ENCODE measurements at regions not wholly inside any gene's neighbourhood (a gene's known extent, or its start where the extent isn't known, plus 50 kb on each side); places are given as distances from the start of the nearest gene placed in this dataset.

DNA sequence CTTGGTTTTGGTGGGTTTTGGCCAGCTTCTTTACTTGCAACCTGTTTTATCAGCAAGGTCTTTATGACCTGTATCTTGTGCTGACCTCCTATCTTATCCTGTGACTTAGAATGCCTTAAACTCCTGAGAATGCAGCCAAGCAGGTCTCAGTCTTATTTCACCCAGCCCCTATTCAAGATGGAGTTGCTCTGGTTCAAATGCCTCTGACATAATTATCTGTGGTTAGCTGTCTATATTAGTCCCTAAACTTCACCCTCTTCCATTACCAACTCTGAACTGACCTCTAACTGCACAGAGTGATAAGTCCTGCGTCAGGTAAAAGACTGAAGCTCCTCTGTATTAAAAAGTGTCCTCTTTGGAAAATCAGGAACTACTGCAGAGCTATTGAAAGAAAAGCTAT, 61.9 kb upstream of the CD96 start:
- DNase-seq = no peak

- DNase-seq = no peak
Measured at GRCh38 chr3:111481551-111481950, 60.4 kb upstream of the CD96 start.

- no peak for DNase-seq
Measured at GRCh38 chr3:111482574-111482973, 59.4 kb upstream of the CD96 start.

DNA sequence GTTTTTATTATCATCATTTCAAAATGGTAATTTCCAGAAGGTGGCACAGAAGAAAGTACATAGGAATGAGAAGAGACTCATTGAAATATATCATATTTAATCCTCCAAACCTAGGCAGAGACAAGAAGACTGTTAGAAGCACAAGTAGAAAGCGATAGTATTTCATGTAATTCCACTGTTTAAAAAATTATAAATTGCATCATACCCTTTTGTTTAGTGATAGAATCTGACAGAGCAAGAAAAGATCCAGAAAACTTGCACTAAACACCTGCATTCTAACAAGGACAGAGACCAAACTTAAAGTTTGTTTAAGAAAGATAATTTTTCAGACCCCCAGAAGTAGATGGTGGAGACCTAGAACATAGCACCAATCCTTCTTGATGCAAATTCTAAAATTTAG, 56.9 kb upstream of the CD96 start:
- no peak for DNase-seq
